NCI-H226 (cell line): ENCODE measurements at regions not wholly inside any gene's neighbourhood (a gene's known extent, or its start where the extent isn't known, plus 50 kb on each side); places are given as distances from the start of the nearest gene placed in this dataset.

Source experiments
- DNase-seq: peaks from one replicate; pipeline ENCODE4 v3.0.0-alpha.2; 2015

GRCh38 chr20:8994045-8994444 is 74.8 kb upstream of the PLCB4 start:
- no peak for DNase-seq

GRCh38 chr20:8995761-8996160 is 73.1 kb upstream of the PLCB4 start:
- no peak for DNase-seq

GRCh38 chr20:8996817-8997512 is 71.9 kb upstream of the PLCB4 start:
- DNase-seq = no peak

- DNase-seq = no peak
These were observed 71.2 kb upstream of the PLCB4 start for GRCh38 chr20:8997701-8998117.

- no peak for DNase-seq
These were observed 57.8 kb upstream of the PLCB4 start for GRCh38 chr20:9011121-9011520.

- DNase-seq = peak; percentile 9
These were observed 53.5 kb upstream of the PLCB4 start for GRCh38 chr20:9015232-9015983.

GRCh38 chr20:9015984-9016324 is 52.9 kb upstream of the PLCB4 start:
- DNase-seq = peak; percentile 61

- DNase-seq = no peak
These were observed 50.5 kb upstream of the PLCB4 start for GRCh38 chr20:9018346-9018745.
